SK-N-SH treated with all-trans-retinoic acid at 6 μM for 48 hours (cell line): ENCODE measurements at regions not wholly inside any gene's neighbourhood (a gene's known extent, or its start where the extent isn't known, plus 50 kb on each side); places are given as distances from the start of the nearest gene placed in this dataset.

Experiments
- ATAC-seq: fragments of 200-7000 bp; cut with Tn5 transposase; 3 replicates; pipeline ENCODE4 v1.9.1; 2020; ENCODE audit warnings: mild to moderate bottlenecking, moderate library complexity
- ARNTL ChIP-seq: fragments of 450-650 bp; formaldehyde crosslinking; IDR thresholded peaks from 2 replicates; pipeline ENCODE4 v1.5.0; 2020; ENCODE audit warnings: low read depth, mild to moderate bottlenecking, moderate library complexity, borderline replicate concordance
- BACH2 ChIP-seq: fragments of 250-450 bp; sonication (Bioruptor Pico); IDR thresholded peaks from 2 replicates; pipeline ENCODE4 v1.9.0; 2021; ENCODE audit warnings: mild to moderate bottlenecking, borderline replicate concordance
- CSDC2 ChIP-seq: fragments of 250-450 bp; sonication (Bioruptor Pico); IDR thresholded peaks from 2 replicates; pipeline ENCODE4 v1.5.0; 2020; ENCODE audit warnings: mild to moderate bottlenecking, moderate library complexity
- CSRNP3 ChIP-seq: fragments of 250-450 bp; sonication (Bioruptor Pico); IDR thresholded peaks from 2 replicates; pipeline ENCODE4 v1.5.1; 2021; ENCODE audit warnings: mild to moderate bottlenecking, moderate library complexity
- ESRRG ChIP-seq: fragments of 250-450 bp; sonication (Bioruptor Pico); IDR thresholded peaks from 2 replicates; pipeline ENCODE4 v1.6.1; 2021; ENCODE audit warnings: mild to moderate bottlenecking
- GLIS3 ChIP-seq: fragments of 250-450 bp; sonication (Bioruptor Pico); IDR thresholded peaks from 2 replicates; pipeline ENCODE4 v1.5.0; 2020; ENCODE audit warnings: mild to moderate bottlenecking, moderate library complexity
- ISL1 ChIP-seq: fragments of 250-450 bp; sonication (Bioruptor Pico); IDR thresholded peaks from 2 replicates; pipeline ENCODE4 v2.1.2; 2022; ENCODE audit warnings: mild to moderate bottlenecking, moderate library complexity
- OSR1 ChIP-seq: fragments of 250-450 bp; sonication (Bioruptor Pico); IDR thresholded peaks from 2 replicates; pipeline ENCODE4 v1.8.0; 2022; ENCODE audit warnings: moderate library complexity, mild to moderate bottlenecking, inconsistent platforms
- PATZ1 ChIP-seq: fragments of 250-450 bp; sonication (Bioruptor Pico); IDR thresholded peaks from 2 replicates; pipeline ENCODE4 v1.8.0; 2020; ENCODE audit warnings: mild to moderate bottlenecking, moderate library complexity, borderline replicate concordance
- POU6F1 ChIP-seq: fragments of 250-450 bp; sonication (Bioruptor Pico); IDR thresholded peaks from 2 replicates; pipeline ENCODE4 v1.8.0; 2021; ENCODE audit warnings: low read depth, mild to moderate bottlenecking, moderate library complexity, borderline replicate concordance
- PPARA ChIP-seq: fragments of 250-450 bp; sonication (Bioruptor Pico); IDR thresholded peaks from 2 replicates; pipeline ENCODE4 v1.5.0; 2020; ENCODE audit warnings: mild to moderate bottlenecking, borderline replicate concordance
- SNAI2 ChIP-seq: fragments of 250-450 bp; sonication (Bioruptor Pico); IDR thresholded peaks from 2 replicates; pipeline ENCODE4 v1.5.0; 2020; ENCODE audit warnings: mild to moderate bottlenecking, moderate library complexity
- TCF4 ChIP-seq: fragments of 250-450 bp; sonication (Bioruptor Pico); IDR thresholded peaks from 2 replicates; pipeline ENCODE4 v1.8.0; 2021; ENCODE audit warnings: mild to moderate bottlenecking, moderate library complexity, borderline replicate concordance
- TOX ChIP-seq: fragments of 250-450 bp; sonication (Bioruptor Pico); IDR thresholded peaks from 2 replicates; pipeline ENCODE4 v1.8.0; 2021; ENCODE audit warnings: mild to moderate bottlenecking, moderate library complexity, borderline replicate concordance
- TSHZ2 ChIP-seq: fragments of 250-450 bp; sonication (Bioruptor Pico); IDR thresholded peaks from 2 replicates; pipeline ENCODE4 v1.5.0; 2020; ENCODE audit warnings: mild to moderate bottlenecking, moderate library complexity
- ZC3H10 ChIP-seq: fragments of 250-450 bp; sonication (Bioruptor Pico); IDR thresholded peaks from 2 replicates; pipeline ENCODE4 v1.5.1; 2021; ENCODE audit warnings: mild to moderate bottlenecking, moderate library complexity
- ZFP3 ChIP-seq: fragments of 250-450 bp; sonication (Bioruptor Pico); IDR thresholded peaks from 2 replicates; pipeline ENCODE4 v1.5.0; 2020; ENCODE audit warnings: mild to moderate bottlenecking, moderate library complexity
- ZFP30 ChIP-seq: fragments of 450-650 bp; formaldehyde crosslinking; IDR thresholded peaks from 2 replicates; pipeline ENCODE4 v1.5.0; 2022; ENCODE audit warnings: mild to moderate bottlenecking, moderate library complexity
- ZNF565 ChIP-seq: fragments of 450-650 bp; formaldehyde crosslinking; conservative IDR thresholded peaks from 2 replicates; pipeline ENCODE4 v1.5.0; 2020; ENCODE audit warnings: low read depth, mild to moderate bottlenecking, moderate library complexity
- ZNF70 ChIP-seq: fragments of 450-650 bp; formaldehyde crosslinking; IDR thresholded peaks from 2 replicates; pipeline ENCODE4 v1.5.0; 2020; ENCODE audit warnings: mild to moderate bottlenecking, moderate library complexity
- ZNF8 ChIP-seq: fragments of 450-650 bp; formaldehyde crosslinking; IDR thresholded peaks from 2 replicates; pipeline ENCODE4 v1.5.0; 2020; ENCODE audit warnings: mild to moderate bottlenecking, moderate library complexity

- TF ChIP-seq CSDC2 (CRISPR knock-in tag) (no peak), ZFP3 (CRISPR knock-in tag) (no peak), PATZ1 (CRISPR knock-in tag) (no peak), BACH2 (CRISPR knock-in tag) (no peak), ARNTL (CRISPR knock-in tag) (no peak), ISL1 (CRISPR knock-in tag) (no peak), ZNF8 (CRISPR knock-in tag) (no peak), TOX (no peak), ESRRG (CRISPR knock-in tag) (no peak), SNAI2 (CRISPR knock-in tag) (no peak), TCF4 (CRISPR knock-in tag) (no peak), ZNF70 (CRISPR knock-in tag) (no peak), ZFP30 (CRISPR knock-in tag) (no peak), GLIS3 (CRISPR knock-in tag) (no peak), POU6F1 (CRISPR knock-in tag) (no peak), ZC3H10 (CRISPR knock-in tag) (no peak)
- ATAC-seq, result no peak
Observed at GRCh38 chr3:64459711-64460110, 228.1 kb downstream of the ADAMTS9 start.

GRCh38 chr3:64457811-64458210 is 230.0 kb downstream of the ADAMTS9 start:
- no peak for ATAC-seq
- TF ChIP-seq CSDC2 (CRISPR knock-in tag) (no peak), ARNTL (CRISPR knock-in tag) (no peak), SNAI2 (CRISPR knock-in tag) (no peak), POU6F1 (CRISPR knock-in tag) (no peak), OSR1 (CRISPR knock-in tag) (no peak), ZNF8 (CRISPR knock-in tag) (no peak), ZFP3 (CRISPR knock-in tag) (no peak), PPARA (no peak), BACH2 (CRISPR knock-in tag) (no peak), TOX (no peak)

GRCh38 chr3:64456674-64457073 is 231.1 kb downstream of the ADAMTS9 start:
- ATAC-seq, result no peak
- TF ChIP-seq BACH2 (CRISPR knock-in tag) (no peak), TOX (no peak), CSDC2 (CRISPR knock-in tag) (no peak)
- TF ChIP-seq, all 23 proteins: peak for 0

GRCh38 chr3:64455351-64455750 is 230.1 kb upstream of the PRICKLE2 start:
- no peak for ATAC-seq
- no peak for TF ChIP-seq GLIS3 (CRISPR knock-in tag)
- TF ChIP-seq ZFP30 (CRISPR knock-in tag), result no peak
- no peak for TF ChIP-seq CSRNP3 (CRISPR knock-in tag)
- no peak for TF ChIP-seq POU6F1 (CRISPR knock-in tag)
- TF ChIP-seq BACH2 (CRISPR knock-in tag), result no peak
- no peak for TF ChIP-seq ESRRG (CRISPR knock-in tag)
- TF ChIP-seq CSDC2 (CRISPR knock-in tag), result no peak
- TF ChIP-seq PPARA, result no peak
- no peak for TF ChIP-seq TSHZ2
- TF ChIP-seq ARNTL (CRISPR knock-in tag), result no peak
- TF ChIP-seq PATZ1 (CRISPR knock-in tag), result no peak
- TF ChIP-seq TCF4 (CRISPR knock-in tag), result no peak
- no peak for TF ChIP-seq OSR1 (CRISPR knock-in tag)
- TF ChIP-seq ZNF565 (CRISPR knock-in tag), result no peak
- no peak for TF ChIP-seq ZC3H10 (CRISPR knock-in tag)
